DND-41 (cell line): ENCODE measurements at regions not wholly inside any gene's neighbourhood (a gene's known extent, or its start where the extent isn't known, plus 50 kb on each side); places are given as distances from the start of the nearest gene placed in this dataset.

Experiments
- EZH2 ChIP-seq: IDR thresholded peaks from 3 replicates; pipeline ENCODE4 v1.6.1; 2012; ENCODE audit warnings: borderline replicate concordance, low read depth, mild to moderate bottlenecking, moderate library complexity, low read length, inconsistent platforms; ENCODE audit not compliant: severe bottlenecking
- TF ChIP-seq, protein P1 (sequence below): IDR thresholded peaks from 2 replicates; pipeline ENCODE4 v1.5.1; 2012; ENCODE audit warnings: borderline replicate concordance, low read length, moderate library complexity, mild to moderate bottlenecking; ENCODE audit not compliant: poor library complexity, severe bottlenecking; ENCODE audit errors: extremely low read depth

DNA sequence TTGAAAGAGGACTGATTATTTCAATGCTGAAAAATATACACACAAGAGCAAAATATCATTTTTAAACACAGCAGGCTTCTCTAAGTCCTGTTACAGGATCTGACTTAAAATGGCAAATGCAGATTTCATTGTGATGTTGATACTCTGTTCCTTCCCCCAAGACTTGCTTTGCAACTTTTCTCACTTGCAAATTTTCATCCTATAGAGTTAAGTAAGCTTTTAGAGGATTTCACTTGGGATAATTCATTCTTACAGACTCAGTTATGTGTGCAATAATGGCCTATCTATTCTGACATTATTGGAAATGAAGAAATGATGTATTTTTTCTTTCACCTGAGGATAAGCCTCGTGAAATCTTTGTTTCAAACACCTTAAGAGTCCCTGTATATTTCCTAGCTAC lies 2403.2 kb downstream of the ARAP2 start:
- TF ChIP-seq, protein P1, sequence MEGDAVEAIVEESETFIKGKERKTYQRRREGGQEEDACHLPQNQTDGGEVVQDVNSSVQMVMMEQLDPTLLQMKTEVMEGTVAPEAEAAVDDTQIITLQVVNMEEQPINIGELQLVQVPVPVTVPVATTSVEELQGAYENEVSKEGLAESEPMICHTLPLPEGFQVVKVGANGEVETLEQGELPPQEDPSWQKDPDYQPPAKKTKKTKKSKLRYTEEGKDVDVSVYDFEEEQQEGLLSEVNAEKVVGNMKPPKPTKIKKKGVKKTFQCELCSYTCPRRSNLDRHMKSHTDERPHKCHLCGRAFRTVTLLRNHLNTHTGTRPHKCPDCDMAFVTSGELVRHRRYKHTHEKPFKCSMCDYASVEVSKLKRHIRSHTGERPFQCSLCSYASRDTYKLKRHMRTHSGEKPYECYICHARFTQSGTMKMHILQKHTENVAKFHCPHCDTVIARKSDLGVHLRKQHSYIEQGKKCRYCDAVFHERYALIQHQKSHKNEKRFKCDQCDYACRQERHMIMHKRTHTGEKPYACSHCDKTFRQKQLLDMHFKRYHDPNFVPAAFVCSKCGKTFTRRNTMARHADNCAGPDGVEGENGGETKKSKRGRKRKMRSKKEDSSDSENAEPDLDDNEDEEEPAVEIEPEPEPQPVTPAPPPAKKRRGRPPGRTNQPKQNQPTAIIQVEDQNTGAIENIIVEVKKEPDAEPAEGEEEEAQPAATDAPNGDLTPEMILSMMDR: no peak
- no peak for TF ChIP-seq EZH2
